ENCODE measurements at regions not wholly inside any gene's neighbourhood (a gene's known extent, or its start where the extent isn't known, plus 50 kb on each side); places are given as distances from the start of the nearest gene placed in this dataset.

- TF ChIP-seq CTCF (IDR thresholded peaks at IDR 0.05; ENCODE audit: low read depth, low read length): no peak
- no peak for TF ChIP-seq MAX (IDR thresholded peaks at IDR 0.05; ENCODE audit: low read depth, low read length)
Observed at GRCh38 chr1:94602316-94602715, 60.8 kb upstream of the F3 start.

All from NB4 (cell line).